SK-N-DZ (cell line): ENCODE measurements at regions not wholly inside any gene's neighbourhood (a gene's known extent, or its start where the extent isn't known, plus 50 kb on each side); places are given as distances from the start of the nearest gene placed in this dataset.

Source experiments
- DNase-seq: peaks from one replicate; pipeline ENCODE4 v3.0.0-alpha.2; 2015; ENCODE audit warnings: low spot score

DNA sequence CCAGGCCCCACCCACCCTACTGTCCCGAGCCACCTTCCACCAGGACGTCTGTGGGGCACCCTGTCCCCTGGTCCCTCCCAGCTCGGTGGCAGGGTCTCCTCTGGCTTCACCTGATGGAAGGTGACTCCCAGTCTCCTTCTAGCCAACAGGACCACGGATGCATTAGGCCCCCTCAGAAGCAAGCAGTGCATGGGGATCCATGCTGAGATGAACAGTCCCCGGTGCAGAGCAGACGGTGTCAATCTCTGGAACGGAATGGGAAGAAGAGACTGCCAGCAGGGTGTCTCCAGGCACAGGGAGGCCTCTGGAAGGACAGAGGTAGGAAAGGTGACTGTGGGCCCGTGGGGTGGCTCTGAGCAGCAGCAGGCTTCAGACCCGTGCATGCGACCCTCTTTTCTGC lies 65.2 kb upstream of the FZD7 start:
- DNase-seq = no peak

DNA sequence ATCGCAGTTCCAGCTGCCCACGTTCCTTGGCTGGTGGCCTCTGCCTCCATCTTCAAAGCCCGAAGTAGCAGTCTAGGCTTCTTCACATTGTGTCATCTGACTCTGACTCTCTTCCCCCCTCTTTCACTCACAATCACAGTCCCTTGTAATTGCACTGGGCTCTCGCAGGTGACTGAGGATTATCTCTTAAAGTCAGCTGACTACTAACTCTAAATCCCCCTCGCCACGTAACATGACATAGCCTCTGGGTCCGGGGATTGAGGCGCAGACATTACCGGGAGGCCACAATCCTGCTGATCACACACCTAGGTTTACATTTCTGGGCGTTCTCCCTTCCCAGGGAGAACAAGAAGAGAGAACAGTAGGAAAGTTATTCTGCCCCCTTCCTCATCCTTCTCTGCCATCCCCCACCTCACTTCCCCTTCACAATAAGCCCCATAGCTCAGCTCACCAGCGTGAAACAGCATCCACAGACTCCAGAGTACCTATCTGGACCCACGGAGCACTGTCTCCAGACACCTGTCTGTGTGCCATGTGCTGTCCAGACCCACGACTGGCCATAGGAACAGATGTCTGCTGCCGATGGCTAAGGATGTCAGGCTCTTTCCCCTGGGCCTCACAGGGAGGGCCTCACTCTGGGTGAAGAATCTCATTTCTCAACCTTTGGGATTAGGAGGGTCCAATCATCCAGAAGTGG lies 64.3 kb upstream of the FZD7 start:
- no peak for DNase-seq

DNA sequence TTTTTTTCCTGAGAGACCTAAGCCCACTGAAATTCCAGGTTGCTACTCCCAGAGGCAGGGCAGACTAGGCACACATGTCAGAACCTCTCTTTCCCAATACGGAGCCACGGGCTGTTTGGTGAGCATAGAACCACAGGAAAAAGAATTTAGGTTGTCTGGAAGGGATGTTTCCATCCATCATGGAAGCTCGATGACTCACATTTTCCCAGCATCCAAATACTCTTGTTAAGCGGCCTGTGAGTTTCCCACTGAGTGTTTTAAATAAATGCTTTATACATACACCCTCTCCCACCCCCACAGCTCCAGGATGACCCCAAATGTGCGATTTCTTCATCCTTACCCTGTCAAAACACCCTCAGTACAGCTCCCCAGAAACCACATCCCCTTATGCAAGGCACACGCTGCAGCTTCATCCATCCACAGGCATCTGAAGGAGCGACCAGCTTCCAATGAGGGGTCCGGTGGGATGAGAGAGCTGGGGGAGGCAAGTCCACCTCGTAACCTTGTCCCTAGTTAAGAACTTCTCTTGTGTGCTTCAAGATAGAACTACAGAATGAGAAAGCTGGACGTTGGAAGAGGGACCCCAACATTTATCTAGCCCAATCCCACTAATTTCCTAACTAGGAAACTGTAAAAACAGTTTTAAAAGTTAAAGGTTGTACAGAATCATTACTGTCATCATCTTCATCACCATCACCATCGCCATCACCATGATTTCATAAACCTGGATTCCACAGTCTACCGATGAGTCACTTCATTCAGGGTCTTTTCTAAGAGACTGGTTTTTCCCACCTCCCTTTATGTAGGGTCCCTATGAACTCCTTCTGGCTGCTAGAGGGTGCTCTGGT lies 63.5 kb upstream of the FZD7 start:
- DNase-seq = no peak

DNA sequence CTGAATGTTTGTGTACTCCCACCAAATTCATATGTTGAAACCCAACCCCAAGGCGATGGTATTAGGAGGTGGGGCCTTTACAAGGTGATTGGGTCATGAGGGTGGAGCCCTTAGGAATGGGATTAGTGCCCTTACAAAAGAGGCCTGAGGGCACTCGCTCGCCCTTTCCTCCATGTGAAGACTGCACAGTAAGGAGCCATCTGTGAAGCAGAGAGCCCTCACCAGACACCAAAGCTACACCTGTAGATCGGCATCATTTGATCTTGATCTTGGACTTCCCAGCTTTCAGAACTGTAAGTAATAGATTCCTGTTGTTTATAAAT lies 62.9 kb upstream of the FZD7 start:
- DNase-seq = no peak

DNA sequence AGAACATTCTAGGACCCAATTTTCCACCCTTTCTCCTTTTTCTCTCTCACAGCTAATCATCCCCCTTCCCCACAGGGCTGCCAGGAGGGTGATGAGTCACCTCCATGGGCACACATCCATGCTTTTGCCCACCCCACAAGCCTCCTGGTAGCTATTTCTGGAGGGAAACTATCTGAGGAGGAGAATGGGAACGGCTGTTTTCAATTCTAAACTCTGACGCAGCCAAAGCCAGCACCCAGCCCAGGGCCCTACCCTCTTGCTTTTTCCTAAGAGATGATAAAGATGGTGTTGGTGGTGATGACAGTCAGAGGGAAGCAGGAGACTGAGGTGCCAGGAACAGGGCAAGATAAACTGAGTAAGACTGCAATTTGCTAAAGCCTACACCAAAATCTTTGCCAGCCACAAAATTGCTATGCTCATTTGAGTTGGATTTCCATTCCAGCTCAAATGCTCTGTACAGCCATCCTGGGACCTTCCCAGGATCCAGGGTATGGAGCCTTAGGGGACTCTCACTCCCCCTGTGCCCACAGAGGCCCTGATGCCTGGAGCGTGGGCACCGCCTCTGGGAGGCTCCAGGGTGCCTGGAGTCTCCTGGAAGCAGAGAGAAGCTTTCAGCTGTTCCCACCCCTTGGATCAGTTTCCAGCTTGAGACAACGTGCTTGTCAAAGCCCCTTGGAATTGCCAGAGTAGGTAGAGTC lies 62.0 kb upstream of the FZD7 start:
- DNase-seq = no peak

DNA sequence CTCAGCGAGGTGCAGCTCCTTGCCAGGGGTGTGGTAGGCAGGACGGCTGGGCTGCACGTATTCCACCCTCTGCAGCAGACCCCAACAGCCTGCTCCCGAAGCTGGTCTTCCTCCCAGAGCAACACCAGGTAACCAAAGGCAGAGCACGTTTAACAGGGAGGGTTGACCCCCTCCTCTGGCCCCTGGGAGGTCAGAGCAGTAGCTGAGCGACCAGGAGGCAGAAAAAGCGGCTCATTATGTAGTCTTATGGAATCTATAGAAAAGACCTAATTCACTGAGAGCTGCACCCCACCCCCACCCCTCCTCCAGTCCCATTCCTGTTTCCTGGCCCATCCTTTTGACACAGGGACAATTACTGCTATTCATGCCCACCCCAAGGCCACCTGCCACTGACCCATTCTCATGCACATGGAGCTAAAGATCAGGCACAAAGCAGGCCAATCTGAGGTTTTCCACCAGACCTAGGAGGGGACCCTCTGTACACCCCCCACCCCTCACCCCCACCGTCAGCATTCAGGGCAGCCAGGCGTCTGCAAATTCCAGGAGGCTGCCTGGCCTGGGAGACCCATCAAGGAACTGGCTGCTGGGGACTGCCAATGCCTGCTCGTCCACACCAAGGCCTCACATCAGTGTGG lies 60.9 kb upstream of the FZD7 start:
- DNase-seq = no peak

DNA sequence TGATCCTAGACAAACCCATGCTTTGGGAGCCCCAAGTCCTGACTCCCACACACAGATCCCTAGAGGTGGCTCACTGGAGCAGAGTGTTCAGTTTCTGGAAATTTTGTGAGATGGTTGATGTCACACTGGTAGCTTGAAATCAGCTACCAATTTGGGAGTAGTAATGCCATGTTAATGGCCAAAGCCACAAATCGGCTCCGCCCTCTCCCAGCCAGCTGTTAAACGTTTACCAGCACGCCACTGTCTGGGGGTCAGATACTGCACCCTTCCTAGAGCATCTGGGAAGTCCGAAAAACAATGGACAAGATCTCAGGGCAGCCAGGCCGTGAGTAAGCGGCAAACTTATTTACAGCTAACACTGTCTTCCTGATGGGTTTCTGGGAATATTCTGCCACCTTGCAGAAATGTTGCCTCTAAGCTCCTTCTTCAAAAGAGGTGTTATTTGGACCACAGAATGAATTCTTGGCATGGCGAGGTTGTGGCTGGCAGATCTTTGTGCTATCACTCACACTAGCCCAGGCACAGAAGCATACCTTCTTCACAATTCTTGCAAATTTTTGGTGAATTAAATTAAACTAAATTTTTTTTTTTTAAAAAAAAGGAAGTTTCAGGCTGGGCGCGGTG lies 60.2 kb upstream of the FZD7 start:
- DNase-seq = no peak

DNA sequence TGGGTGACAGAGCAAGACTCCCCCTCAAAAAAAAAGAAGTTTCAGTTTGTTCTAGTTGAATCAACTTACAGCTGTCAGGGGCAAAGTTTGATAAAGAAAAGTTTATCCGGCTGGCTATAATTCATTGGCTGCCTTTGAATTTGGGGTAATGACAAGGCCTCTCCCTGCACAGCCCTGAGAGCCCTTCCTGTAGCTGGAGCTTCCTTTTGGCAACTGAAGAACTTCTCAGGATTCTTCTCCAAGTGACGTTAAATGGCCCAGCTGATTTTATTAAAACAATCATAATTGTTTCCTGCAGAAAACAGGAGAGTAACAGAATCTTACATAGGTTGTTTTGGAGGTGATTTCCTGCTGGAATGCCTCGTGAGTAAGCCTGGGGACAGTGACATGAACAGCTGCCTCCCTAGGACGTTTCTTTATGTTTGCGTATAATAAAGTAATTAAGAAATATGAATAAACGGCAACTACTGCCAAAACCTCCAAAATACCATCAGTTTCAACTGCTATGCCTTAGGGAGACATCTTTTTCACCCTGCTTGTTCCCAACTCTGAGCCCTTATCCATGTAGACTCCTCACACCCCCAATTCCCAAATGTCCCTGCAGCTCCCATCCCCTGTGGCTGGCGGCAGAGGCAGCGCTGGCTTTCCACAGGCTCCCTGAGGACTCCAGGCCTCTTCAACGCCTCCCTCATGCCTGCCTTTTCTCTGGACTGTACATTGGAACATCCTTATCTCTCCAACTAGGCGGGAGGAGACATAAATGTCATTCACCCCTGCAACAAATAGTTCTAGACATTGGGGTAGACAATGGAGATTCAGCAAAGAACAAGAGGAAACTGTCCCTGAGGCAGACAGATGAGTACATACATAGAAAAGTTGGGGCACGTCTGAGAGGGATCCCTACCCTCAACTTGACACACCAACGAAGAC lies 59.2 kb upstream of the FZD7 start:
- DNase-seq = no peak

DNA sequence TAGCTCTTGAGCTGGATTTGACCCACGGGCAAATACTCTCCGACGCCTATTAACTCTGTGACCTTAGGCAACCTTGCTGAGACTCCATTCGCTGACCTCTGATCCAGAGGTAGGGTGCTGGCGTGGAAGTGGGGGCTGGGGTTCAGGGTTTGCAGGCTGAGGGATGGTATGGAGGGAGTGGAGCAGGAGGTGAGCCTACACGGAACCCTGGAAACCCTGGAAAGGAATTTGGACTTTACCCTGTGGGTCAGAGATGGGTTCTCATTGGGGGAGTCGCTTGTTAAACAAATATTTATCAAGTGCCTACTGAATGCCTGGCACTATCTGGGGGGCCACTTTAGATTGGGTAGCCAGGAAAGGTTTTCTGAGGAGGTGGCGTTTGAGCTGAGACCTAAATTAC lies 58.2 kb upstream of the FZD7 start:
- no peak for DNase-seq

DNA sequence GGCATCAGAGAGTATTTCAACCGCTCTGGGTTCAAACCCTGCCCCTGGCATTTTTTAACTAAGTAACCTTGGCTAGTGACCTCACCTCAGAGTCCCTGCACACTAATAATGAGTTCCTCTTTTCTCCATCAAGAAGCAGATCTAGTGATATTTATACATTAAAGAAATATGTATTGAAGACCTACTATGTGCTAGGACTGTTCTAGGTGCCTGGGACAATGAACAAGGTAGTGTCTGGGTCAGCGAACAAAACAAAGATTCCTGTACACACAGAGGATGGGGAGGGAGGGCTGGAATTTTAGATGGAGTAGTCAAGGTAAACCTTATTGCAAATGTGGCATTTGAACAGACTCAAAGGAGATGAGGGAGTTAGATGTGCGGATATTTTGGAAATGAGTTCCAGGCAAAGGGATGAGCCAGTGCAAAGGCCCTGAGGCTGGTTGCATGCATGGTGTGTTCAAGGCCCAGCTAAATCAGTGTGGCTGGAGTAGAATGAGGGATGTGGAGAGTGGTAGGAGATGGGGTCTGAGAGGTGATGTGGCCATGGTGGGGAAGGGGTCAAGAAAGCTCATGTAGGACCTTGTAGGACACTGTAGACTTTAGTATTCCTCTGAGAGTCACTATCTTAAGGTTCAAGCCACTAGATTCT lies 57.6 kb upstream of the FZD7 start:
- no peak for DNase-seq

DNA sequence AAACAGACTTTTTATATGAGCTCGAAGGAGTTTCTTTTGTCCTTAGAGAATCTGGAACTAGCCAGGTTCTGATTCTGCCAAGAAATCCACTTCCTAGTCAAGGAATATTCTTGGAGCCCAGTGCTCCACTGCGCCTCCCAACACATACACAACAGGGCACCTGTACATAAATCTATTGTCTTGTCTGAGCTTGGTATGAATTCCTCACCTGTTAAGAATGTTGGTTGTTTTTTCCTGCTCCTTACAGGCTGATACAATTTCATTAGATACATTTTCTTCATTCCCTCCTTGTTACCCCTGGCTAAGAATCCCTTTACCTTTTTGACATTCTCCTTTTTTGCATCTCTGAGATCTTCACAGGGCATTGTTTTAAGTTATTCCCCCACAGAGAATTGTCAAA lies 56.0 kb upstream of the FZD7 start:
- DNase-seq = no peak

DNA sequence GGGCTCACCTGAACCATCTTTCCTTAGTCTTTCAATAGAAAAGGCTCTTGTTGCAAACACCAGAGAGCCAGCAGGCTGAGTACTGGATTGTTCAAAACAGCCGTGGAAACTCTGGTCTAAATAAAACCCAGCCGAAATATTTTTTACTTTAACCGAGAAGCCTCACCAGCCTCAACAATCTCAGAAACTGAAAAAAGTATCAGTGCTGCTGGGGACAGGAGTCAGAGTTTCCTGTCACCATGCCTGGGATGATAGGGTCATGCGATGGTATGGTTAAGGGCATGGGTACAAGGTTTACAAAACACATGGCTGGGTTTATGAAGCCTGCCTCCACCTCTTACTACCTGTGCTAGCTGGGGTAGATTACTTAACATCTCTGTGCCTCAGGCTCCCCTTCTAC lies 55.3 kb upstream of the FZD7 start:
- DNase-seq = no peak

DNA sequence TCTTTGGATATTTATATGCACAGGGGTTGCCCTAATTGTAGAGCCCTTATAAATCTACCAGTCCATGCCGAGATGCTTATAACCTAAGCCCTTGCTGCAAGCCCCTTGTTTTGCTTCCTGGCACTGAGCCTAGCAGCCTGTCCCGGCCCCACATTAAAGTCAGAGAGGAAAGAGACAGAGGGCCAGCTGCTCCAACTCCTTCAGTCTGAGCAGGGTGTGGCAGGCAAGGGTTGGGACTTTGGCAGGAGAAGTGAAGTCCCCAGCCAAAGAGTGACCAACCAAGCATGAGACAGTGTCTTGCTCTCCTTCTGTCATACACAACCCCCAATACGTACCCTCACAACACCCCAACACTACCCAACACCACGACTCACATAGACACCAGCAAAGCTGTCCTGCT lies 54.7 kb upstream of the FZD7 start:
- no peak for DNase-seq

DNA sequence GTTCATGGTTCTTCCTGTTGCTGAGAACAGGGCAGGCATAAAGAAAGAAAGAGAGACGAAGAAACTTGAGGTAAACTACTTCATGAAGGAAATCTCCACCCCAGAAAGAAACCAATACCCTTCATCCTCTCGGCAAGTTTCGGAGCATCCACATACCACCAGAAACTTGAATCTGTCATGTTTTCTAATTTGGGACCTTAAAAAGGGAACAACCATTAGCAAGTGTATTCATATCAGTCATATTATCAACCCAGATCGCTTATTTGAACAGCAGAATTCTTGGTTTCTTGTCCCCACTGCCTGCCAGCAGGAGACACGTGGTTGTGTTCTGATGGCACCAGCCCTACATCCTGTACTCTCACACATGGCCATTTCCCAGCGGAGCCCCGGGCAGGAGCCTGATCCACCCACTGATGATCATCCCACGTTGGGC lies 53.2 kb upstream of the FZD7 start:
- no peak for DNase-seq

DNA sequence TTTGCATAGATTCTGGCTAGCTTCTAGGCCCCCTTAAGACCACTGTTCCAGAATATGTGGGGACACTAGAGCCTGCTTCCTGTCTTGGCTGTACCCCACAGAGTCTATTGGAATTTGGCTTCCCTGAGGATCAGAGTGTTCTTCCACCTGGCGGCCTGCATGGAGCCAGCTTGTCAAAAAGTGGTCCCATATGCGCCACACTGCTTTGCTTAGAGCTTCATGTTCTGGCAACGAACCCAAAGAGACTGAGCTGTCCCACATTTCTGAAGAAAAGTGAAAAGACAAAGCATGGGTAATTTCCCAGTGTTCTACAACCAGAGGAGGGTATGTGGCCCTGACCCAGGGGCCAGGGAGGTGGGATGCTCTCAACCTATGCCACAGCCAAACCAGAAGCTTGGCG lies 52.7 kb upstream of the FZD7 start:
- no peak for DNase-seq

DNA sequence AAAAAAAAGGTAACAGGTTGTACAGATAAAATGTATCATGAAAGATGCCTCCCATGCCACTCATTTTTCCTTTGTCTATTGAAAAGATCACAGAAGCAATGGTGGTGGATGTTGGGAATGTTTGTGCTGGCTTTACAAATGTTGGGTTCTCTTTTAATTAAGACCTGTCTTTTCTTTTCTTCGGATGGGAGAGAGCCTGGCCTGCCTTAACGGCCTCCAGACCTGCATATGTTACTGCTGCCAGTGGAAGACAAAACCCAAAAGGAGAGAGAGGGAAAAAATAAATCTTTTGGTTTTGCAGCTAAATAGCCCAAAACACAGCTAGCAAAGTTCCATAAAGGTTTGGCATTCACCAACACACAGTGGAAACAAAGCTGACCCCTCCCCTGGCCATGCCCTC lies 50.5 kb upstream of the FZD7 start:
- no peak for DNase-seq

DNA sequence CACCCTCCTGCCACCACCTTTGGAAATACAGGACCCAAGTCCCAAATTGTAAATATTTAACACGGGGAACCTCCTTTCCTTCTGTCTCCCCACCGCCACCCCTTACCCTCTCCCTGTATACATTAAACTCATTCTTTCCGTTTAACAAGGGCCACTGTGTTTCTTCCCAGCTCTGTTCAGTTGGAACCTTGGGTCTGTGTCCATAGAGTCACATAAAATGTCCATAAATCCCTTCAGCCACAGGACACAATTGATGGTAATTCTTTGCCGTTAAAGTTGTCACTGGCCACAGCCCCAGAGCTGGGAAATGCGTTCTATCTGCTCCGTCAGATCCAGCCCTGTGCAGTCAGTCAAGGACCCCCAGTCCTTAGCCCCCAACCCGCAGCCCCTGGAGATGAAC lies 49.9 kb upstream of the FZD7 start:
- DNase-seq = no peak
